K562 (cell line): ENCODE measurements at regions not wholly inside any gene's neighbourhood (a gene's known extent, or its start where the extent isn't known, plus 50 kb on each side); places are given as distances from the start of the nearest gene placed in this dataset.

Experiments used
- ATAC-seq: fragments of 200-7000 bp; cut with Tn5 transposase; 3 replicates; pipeline ENCODE4 v1.9.1; 2020; ENCODE audit warnings: moderate library complexity
- BruUV-seq: library from RNA; stranded (reverse); fragments of 400-500 nt; replicated peaks from 2 replicates; lab custom pipeline; 2021; lab: Mats Ljungman, UMichigan
- CTCF ChIA-PET: fragments of 300-600 bp; formaldehyde crosslinking; extraction: SDS; loops from one replicate; lab custom pipeline; 2021; ENCODE audit warnings: low intra/inter-chr PET ratio; lab: Yijun Ruan, JAX
- POLR2A ChIA-PET: fragments of 300-600, 350-650 bp; sonication (Branson Sonifier 250); formaldehyde crosslinking; extraction: SDS; loops from one replicate; lab custom pipeline; 2021; ENCODE audit warnings: antibody characterized with exemption, inconsistent platforms; lab: Yijun Ruan, JAX
- DNase-seq, 4 experiments: peaks; one replicate each; pipeline versions ENCODE4 v3.0.0 to v3.0.0-alpha.2; 2011 to 2018; ENCODE audit warnings: low spot score in 3 of 4, mixed read lengths in 3 of 4; ENCODE audit errors: extremely low read depth in 1 of 4
- FAIRE-seq: peaks from 2 replicates; lab custom pipeline; 2011; peaks lifted over from hg19 to GRCh38; lab: Jason Lieb, UNC
- H2AFZ ChIP-seq: 2 replicates; pipeline ENCODE4 v1.6.0; 2011; ENCODE audit warnings: low read depth, low read length, control low read depth, inconsistent platforms
- H3K27ac ChIP-seq: fragments of 200-600 bp; 3 replicates; pipeline ENCODE4 v1.8.0; 2011; ENCODE audit warnings: low read depth, mild to moderate bottlenecking, control low read depth, inconsistent platforms, low read length, moderate library complexity, mixed read lengths; ENCODE audit errors: extremely low read depth
- H3K27me3 ChIP-seq, 2 experiments: fragments of 300-600 bp in 1 of 2; 2 replicates in 1 of 2; 3 replicates in 1 of 2; pipeline versions ENCODE4 v1.6.0 to v1.8.0; 2011; ENCODE audit warnings: inconsistent platforms in 2 of 2, low read length in 2 of 2, mild to moderate bottlenecking in 1 of 2, mixed read lengths in 1 of 2, moderate library complexity in 1 of 2; ENCODE audit not compliant: control insufficient read depth in 2 of 2, insufficient read depth in 2 of 2
- H3K36me3 ChIP-seq: fragments of 300-600 bp; 3 replicates; pipeline ENCODE4 v1.8.0; 2011; ENCODE audit warnings: mild to moderate bottlenecking, low read length, inconsistent platforms; ENCODE audit not compliant: control insufficient read depth, insufficient read depth
- H3K4me1 ChIP-seq, 2 experiments: fragments of 200-600 bp in 1 of 2; replicated peaks in 1 of 2; 2 replicates in 1 of 2; 3 replicates in 1 of 2; pipeline versions ENCODE4 v1.5.1 to v1.8.0; 2011; ENCODE audit warnings: inconsistent platforms in 2 of 2, low read length in 2 of 2, mild to moderate bottlenecking in 1 of 2, mixed read lengths in 1 of 2, moderate library complexity in 1 of 2; ENCODE audit not compliant: control insufficient read depth in 2 of 2, insufficient read depth in 2 of 2
- H3K4me2 ChIP-seq: 2 replicates; pipeline ENCODE4 v1.6.1; 2011; ENCODE audit warnings: low read length, control low read depth, inconsistent platforms, mixed read lengths; ENCODE audit not compliant: insufficient read depth
- H3K4me3 ChIP-seq: fragments of 200-600 bp; sonication (generic), shearing (Covaris generic); 2 replicates; pipeline ENCODE4 v1.5.1; 2016; ENCODE audit warnings: control low read depth, inconsistent platforms
- H3K79me2 ChIP-seq: fragments of 200-600 bp; 3 replicates; pipeline ENCODE4 v1.8.0; 2011; ENCODE audit warnings: low read length, inconsistent platforms; ENCODE audit not compliant: control insufficient read depth, insufficient read depth
- H3K9ac ChIP-seq, 2 experiments: 2 replicates each; pipeline versions ENCODE4 v1.6.0 to v1.6.1; 2011; ENCODE audit warnings: low read depth in 2 of 2, low read length in 2 of 2, control low read depth in 1 of 2, inconsistent platforms in 1 of 2, mild to moderate bottlenecking in 1 of 2, mixed read lengths in 1 of 2; ENCODE audit not compliant: insufficient read depth in 1 of 2
- H3K9me1 ChIP-seq: one replicate; pipeline ENCODE4 v1.6.0; 2011; ENCODE audit warnings: inconsistent platforms, mild to moderate bottlenecking, low read length, moderate library complexity; ENCODE audit not compliant: control insufficient read depth, insufficient read depth
- H3K9me3 ChIP-seq: replicated peaks from 2 replicates; pipeline ENCODE4 v1.5.1; 2011; ENCODE audit warnings: low read depth, low read length, inconsistent platforms; ENCODE audit not compliant: control insufficient read depth, insufficient read depth
- H4K20me1 ChIP-seq: replicated peaks from 2 replicates; pipeline ENCODE4 v1.6.1; 2011; ENCODE audit warnings: low read length, inconsistent platforms, mixed read lengths; ENCODE audit not compliant: control insufficient read depth, insufficient read depth
- CEBPB ChIP-seq: fragments of 450-650 bp; IDR thresholded peaks from 2 replicates; pipeline ENCODE4 v1.6.1; 2016; ENCODE audit warnings: missing genetic modification characterization, missing compliant biosample characterization
- CSDE1 ChIP-seq, 2 experiments: fragments of 450-650 bp; IDR thresholded peaks; 2 replicates each; pipeline ENCODE4 v1.6.1; 2016; ENCODE audit warnings: mild to moderate bottlenecking in 1 of 2
- MCM7 ChIP-seq, 2 experiments: fragments of 450-650 bp; IDR thresholded peaks; 2 replicates each; pipeline ENCODE4 v1.6.1; 2016 to 2018
- NR3C1 ChIP-seq: sonication (generic); formaldehyde crosslinking; IDR thresholded peaks from 2 replicates; pipeline ENCODE4 v1.8.1; 2022; ENCODE audit warnings: missing genetic modification reagents
- SRSF9 ChIP-seq: fragments of 200-400 bp; formaldehyde crosslinking; IDR thresholded peaks from 2 replicates; pipeline ENCODE4 v1.6.1; 2017; ENCODE audit warnings: low read depth, low read length, borderline replicate concordance
- ZNF12 ChIP-seq: sonication (generic); formaldehyde crosslinking; IDR thresholded peaks from 2 replicates; pipeline ENCODE4 v1.4.0; 2020; ENCODE audit warnings: mild to moderate bottlenecking, missing genetic modification reagents
- ZNF224 ChIP-seq: sonication (generic); formaldehyde crosslinking; IDR thresholded peaks from 2 replicates; pipeline ENCODE4 v1.8.0; 2022; ENCODE audit warnings: mild to moderate bottlenecking, missing genetic modification reagents
- ZNF282 ChIP-seq: sonication (generic); formaldehyde crosslinking; IDR thresholded peaks from 2 replicates; pipeline ENCODE4 v1.8.1; 2023; ENCODE audit warnings: missing genetic modification reagents
- ZNF699 ChIP-seq: fragments of 250-450 bp; sonication (Bioruptor Pico); IDR thresholded peaks from 2 replicates; pipeline ENCODE4 v1.8.0; 2021; ENCODE audit warnings: mild to moderate bottlenecking, moderate library complexity; ENCODE audit not compliant: insufficient replicate concordance
- WGBS: fragments of 100-300 bp; shearing (Covaris generic); methylation state at CpG from one replicate; pipeline ENCODE4 v1.1.6; 2016; ENCODE audit warnings: low coverage, mixed read lengths; ENCODE audit not compliant: insufficient coverage; ENCODE audit errors: missing lambda C conversion rate; 5-methylcytosine and 5-hydroxymethylcytosine counted together
- in situ Hi-C: fragments of 300-500 bp; cut with MboI; formaldehyde crosslinking; loops from 4 replicates; pipeline ENCODE4 v1.15.0; 2018; ENCODE audit warnings: inconsistent platforms, mixed read lengths
- intact Hi-C: fragments of 100-400 bp; cut with micrococcal nuclease; formaldehyde crosslinking; loops from 2 replicates; pipeline ENCODE4 v1.14.2; 2022
- TF ChIP-seq, protein P1 (sequence below): IDR thresholded peaks from 2 replicates; pipeline ENCODE4 v1.6.1; 2012; ENCODE audit warnings: low read depth, low read length, improper control_type of control experiment, borderline replicate concordance
- TF ChIP-seq, protein P2 (sequence below): sonication (generic); formaldehyde crosslinking; IDR thresholded peaks from 2 replicates; pipeline ENCODE4 v1.9.0; 2022; ENCODE audit warnings: mild to moderate bottlenecking, missing genetic modification reagents
- TF ChIP-seq, protein P3 (sequence below): fragments of 450-650 bp; IDR thresholded peaks from 2 replicates; pipeline ENCODE4 v1.6.1; 2018; ENCODE audit warnings: mild to moderate bottlenecking, low read depth; ENCODE audit not compliant: partially characterized antibody
- TF ChIP-seq, protein P4 (sequence below), 2 experiments: fragments of 450-650 bp; conservative IDR thresholded peaks; 2 replicates each; pipeline ENCODE4 v1.6.1; 2017; ENCODE audit warnings: mild to moderate bottlenecking in 2 of 2, moderate library complexity in 2 of 2

DNA sequence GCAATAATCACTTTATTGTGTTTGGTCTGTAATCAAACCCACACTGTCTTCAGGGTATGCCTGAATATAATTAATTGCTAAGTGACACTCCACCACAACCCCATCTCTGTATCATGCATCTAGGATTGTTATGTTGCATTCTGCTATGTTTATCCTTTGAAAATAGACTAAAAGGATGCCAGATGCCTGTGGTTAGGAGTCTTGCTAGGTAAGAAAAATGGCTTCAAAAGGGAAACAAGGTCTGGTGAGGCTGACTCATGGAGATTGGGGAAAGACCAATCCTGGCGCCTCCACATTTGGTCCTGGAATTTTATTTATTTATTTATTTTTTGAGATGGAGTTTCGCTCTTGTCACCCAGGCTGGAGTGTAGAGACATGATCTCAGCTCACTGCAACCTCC lies 360.5 kb upstream of the SLC7A11 start:
- no peak overlapping the region for H3K27ac ChIP-seq
- ChIA-PET POLR2A (no interaction called here), CTCF (no interaction called here)
- no peak for FAIRE-seq
- H3K79me2 ChIP-seq: no peaks in the 10 kb centered on the region
- ATAC-seq: no peak
- H3K4me2 ChIP-seq: no peak overlapping the region
- no peak for DNase-seq
- no peaks in the 10 kb centered on the region for H3K4me1 ChIP-seq
- no TSS peak for BruUV-seq
- in situ Hi-C loops: no loop called here
- no peaks in the 10 kb centered on the region for H3K9me3 ChIP-seq
- WGBS: 8% methylated on average over 2 of the region's 2 CpGs
- no peaks in the 10 kb centered on the region for H3K9me1 ChIP-seq
- H3K27me3 ChIP-seq: no peaks in the 10 kb centered on the region
- H3K36me3 ChIP-seq: no peaks in the 10 kb centered on the region
- H2AFZ ChIP-seq: no peak overlapping the region
- no peak overlapping the region for H3K4me3 ChIP-seq
- no peak for TF ChIP-seq ZNF699
- no peak for TF ChIP-seq SRSF9
- TF ChIP-seq, protein P1, sequence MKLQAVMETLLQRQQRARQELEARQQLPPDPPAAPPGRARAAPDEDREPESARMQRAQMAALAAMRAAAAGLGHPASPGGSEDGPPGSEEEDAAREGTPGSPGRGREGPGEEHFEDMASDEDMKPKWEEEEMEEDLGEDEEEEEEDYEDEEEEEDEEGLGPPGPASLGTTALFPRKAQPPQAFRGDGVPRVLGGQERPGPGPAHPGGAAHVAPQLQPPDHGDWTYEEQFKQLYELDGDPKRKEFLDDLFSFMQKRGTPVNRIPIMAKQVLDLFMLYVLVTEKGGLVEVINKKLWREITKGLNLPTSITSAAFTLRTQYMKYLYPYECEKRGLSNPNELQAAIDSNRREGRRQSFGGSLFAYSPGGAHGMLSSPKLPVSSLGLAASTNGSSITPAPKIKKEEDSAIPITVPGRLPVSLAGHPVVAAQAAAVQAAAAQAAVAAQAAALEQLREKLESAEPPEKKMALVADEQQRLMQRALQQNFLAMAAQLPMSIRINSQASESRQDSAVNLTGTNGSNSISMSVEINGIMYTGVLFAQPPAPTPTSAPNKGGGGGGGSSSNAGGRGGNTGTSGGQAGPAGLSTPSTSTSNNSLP: no peak
- TF ChIP-seq, protein P2, sequence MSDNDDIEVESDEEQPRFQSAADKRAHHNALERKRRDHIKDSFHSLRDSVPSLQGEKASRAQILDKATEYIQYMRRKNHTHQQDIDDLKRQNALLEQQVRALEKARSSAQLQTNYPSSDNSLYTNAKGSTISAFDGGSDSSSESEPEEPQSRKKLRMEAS (CRISPR knock-in tag): no peak
- no peak for TF ChIP-seq ZNF224 (CRISPR knock-in tag)
- no peak for TF ChIP-seq CSDE1 (IDR thresholded peaks at IDR 0.05)
- TF ChIP-seq, protein P3, sequence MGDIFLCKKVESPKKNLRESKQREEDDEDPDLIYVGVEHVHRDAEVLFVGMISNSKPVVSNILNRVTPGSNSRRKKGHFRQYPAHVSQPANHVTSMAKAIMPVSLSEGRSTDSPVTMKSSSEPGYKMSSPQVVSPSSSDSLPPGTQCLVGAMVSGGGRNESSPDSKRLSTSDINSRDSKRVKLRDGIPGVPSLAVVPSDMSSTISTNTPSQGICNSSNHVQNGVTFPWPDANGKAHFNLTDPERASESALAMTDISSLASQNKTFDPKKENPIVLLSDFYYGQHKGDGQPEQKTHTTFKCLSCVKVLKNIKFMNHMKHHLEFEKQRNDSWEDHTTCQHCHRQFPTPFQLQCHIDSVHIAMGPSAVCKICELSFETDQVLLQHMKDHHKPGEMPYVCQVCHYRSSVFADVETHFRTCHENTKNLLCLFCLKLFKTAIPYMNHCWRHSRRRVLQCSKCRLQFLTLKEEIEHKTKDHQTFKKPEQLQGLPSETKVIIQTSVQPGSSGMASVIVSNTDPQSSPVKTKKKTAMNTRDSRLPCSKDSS: no peak
- TF ChIP-seq ZNF12: no peak
- TF ChIP-seq, protein P4, sequence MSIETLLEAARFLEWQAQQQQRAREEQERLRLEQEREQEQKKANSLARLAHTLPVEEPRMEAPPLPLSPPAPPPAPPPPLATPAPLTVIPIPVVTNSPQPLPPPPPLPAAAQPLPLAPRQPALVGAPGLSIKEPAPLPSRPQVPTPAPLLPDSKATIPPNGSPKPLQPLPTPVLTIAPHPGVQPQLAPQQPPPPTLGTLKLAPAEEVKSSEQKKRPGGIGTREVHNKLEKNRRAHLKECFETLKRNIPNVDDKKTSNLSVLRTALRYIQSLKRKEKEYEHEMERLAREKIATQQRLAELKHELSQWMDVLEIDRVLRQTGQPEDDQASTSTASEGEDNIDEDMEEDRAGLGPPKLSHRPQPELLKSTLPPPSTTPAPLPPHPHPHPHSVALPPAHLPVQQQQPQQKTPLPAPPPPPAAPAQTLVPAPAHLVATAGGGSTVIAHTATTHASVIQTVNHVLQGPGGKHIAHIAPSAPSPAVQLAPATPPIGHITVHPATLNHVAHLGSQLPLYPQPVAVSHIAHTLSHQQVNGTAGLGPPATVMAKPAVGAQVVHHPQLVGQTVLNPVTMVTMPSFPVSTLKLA (conservative IDR thresholded peaks at IDR 0.05): no peak
- no peak for TF ChIP-seq NR3C1 (CRISPR knock-in tag)
- no peak for TF ChIP-seq CEBPB (tag)
- no peak for TF ChIP-seq MCM7 (IDR thresholded peaks at IDR 0.05)
- TF ChIP-seq ZNF282 (CRISPR knock-in tag): no peak
- H3K9ac ChIP-seq: no peak overlapping the region
- intact Hi-C loops: no loop called here
- no peaks in the 10 kb centered on the region; the same call in 1 of the 2 replicates for H4K20me1 ChIP-seq
